ENCODE measurements at regions not wholly inside any gene's neighbourhood (a gene's known extent, or its start where the extent isn't known, plus 50 kb on each side); places are given as distances from the start of the nearest gene placed in this dataset.

- TF ChIP-seq CTCF (IDR thresholded peaks at IDR 0.05) = no peak
- no peak for TF ChIP-seq POLR2A (IDR thresholded peaks at IDR 0.05)
- no peak for TF ChIP-seq EP300 (IDR thresholded peaks at IDR 0.05)
Measured at GRCh38 chr18:51321696-51322095, 124.2 kb upstream of the MEX3C start.
